GM12801 (cell line): ENCODE measurements at regions not wholly inside any gene's neighbourhood (a gene's known extent, or its start where the extent isn't known, plus 50 kb on each side); places are given as distances from the start of the nearest gene placed in this dataset.

Source experiments
- TF ChIP-seq, protein P1 (sequence below): IDR thresholded peaks from one replicate; pipeline ENCODE4 v1.5.1; 2011; ENCODE audit warnings: control low read depth; ENCODE audit not compliant: insufficient read length; ENCODE audit errors: extremely low read depth

DNA sequence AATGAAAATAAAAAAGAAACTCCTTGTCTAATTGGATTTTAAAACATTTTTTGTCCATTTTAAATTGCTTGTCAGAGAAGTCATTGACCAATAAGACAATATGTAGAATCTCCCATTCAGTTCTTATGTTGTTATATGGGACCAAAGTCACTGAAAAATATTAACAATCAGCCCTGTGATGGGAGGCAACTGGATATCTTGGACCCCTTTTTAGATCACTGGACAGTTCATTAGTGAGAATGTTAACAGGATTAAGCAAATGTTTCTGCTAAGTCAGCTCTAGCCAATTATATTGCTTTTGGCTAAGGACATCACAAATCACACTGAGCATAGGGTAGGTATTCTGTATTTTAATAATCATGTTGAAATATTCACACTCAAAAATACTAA lies 609.1 kb upstream of the USP24 start:
- TF ChIP-seq, protein P1, sequence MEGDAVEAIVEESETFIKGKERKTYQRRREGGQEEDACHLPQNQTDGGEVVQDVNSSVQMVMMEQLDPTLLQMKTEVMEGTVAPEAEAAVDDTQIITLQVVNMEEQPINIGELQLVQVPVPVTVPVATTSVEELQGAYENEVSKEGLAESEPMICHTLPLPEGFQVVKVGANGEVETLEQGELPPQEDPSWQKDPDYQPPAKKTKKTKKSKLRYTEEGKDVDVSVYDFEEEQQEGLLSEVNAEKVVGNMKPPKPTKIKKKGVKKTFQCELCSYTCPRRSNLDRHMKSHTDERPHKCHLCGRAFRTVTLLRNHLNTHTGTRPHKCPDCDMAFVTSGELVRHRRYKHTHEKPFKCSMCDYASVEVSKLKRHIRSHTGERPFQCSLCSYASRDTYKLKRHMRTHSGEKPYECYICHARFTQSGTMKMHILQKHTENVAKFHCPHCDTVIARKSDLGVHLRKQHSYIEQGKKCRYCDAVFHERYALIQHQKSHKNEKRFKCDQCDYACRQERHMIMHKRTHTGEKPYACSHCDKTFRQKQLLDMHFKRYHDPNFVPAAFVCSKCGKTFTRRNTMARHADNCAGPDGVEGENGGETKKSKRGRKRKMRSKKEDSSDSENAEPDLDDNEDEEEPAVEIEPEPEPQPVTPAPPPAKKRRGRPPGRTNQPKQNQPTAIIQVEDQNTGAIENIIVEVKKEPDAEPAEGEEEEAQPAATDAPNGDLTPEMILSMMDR, result no peak

DNA sequence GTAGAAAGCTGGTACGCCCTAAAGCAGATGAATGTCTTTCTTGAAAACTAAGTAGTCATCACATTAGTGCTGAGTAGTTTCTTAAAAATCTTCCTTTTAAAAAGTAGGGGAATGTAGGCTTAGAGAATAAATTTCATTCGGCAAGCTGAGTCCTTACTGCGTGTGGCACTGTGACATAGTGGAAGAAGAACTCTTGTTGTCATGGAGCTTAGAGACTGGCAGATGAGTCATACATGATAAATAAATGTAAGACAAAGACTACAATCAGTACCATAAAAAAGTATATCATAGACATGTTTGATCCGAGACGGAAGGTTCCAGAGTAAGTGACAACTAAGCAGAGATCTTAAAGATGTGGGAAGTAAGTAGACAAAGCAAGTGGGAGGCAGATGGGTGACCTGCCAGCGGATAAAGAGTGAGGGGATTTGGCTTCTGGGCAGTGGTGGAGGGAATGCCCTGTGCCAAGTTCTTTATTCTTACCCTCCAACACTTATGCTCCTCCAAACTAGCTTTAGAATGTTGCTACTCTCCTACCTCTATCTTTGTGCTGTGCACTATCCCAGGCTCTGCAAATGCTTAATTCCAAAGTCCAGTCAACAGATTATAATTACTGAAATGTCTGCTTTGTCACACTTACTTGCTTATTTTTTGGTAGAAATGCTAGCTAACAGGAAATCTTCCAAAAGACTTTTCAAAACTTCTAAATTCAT lies 608.5 kb upstream of the USP24 start:
- TF ChIP-seq, protein P1, result no peak

DNA sequence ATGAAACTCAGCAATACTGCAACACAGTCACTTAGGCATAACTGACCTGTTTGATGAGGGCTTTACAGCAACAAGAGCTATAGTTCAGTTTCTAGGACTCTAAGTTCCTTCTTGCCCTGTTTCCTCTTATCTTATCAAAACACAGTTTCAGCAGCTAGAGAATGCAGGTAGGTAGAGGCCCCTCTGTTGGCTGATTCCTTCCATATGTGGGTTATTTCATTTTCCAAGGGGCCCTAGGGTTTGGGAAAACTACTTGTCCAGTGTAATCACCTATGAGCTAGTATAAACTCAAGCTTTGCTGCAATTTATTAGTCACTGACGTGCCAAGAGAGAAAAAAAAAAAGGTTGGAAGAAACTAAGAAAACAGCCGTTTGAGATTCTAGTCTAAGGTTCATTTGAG lies 607.7 kb upstream of the USP24 start:
- TF ChIP-seq, protein P1, result no peak

DNA sequence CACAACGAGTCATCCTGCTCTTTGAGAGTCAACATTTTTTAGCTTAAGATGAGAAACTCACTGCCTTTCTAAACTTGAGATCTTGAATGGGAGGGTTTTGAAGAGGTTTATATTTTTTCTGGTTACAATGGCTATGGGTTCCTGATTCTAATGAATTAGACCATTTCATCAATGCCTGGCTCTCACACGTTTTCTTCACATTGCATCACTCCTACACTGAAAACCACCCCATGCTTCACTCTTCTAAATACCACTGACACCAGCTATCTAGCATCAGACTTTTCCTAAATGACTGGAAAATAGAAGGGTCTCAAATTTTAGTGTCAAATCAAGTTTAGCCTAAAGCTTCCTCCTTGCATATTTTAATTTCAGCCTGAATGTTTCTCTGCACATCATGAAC lies 606.1 kb upstream of the USP24 start:
- TF ChIP-seq, protein P1, result no peak

DNA sequence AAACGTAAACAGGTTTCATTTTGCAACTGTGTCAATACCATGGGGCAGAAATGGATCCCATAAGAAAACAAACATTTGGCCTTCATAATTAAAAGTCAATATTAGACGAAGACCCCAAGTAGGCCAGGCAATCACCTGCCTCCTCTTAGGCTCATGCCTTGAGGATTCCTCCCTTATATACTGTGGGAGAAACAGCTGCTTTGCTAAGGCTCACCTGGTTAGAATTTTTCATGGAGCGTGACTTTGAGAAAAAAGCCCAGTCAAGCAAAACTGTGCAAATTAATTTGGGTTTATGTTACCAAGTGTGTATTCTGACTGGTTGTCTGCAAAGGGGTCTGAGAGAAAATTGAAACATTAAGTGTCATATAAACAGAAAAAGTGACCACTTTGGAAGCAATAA lies 605.3 kb upstream of the USP24 start:
- TF ChIP-seq, protein P1, result no peak

DNA sequence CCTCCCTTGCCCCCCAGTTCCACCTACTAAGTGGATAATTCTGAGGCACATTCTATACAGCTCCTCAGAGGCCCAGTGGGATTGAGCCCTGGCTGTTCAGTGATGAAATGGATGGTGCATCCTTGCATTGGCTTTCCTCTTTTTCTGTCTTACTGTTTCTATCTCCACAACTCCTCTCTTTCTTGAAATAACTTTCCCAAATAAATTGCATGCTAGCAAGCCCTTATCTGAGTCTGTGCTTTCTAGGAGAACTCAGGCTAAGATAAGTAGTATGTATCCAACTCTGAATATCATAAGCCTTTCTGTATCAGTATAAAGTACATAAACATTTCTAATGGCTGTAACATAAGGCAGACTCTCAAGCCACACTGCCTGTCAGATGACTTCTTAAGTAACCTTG lies 603.8 kb upstream of the USP24 start:
- TF ChIP-seq, protein P1, result no peak

DNA sequence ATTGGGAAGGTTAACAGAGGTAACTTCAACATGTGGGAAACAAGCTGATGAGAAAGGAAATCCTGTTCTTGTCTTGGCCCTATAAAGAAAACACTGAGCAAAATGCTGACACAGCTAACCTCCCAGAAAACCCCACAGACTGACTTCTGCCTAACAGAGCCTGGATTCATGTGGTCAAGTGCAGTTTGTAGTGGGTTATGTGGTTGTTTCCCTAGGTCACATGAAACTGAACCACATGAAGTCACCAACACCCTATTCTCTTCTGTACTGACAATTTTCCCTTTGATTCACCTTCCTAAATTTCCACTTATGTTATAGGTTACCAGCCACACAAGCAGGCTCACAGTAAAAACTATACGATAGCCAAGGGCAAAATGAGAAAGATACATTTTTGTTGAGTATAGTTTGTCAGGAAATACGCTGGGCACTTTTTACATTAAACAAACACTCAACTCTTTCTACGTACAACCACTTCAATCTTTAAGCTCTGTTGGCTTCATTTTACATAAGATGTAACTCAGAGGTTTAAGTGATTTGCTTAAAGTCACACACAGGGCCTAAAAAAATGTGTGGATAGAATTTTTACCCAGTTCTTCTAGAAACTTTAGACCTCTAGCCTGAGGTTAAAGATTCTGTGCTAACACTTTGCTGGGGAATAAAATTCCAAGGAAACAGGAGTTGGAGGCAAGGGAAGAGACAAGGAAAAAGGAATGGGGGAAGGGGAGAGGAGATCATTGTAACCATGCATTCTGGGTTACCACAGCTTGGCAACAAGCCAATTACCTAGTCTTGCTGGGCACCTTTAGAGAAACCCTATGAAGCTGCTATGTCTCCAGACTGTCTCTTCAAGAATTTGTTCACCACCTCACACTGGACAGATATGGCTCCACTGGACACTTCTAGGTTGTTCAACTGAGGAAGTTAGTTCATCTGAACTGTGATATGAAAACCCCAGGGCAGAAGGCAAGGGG lies 601.6 kb upstream of the USP24 start:
- TF ChIP-seq, protein P1, result no peak
